ENCODE measurements at regions not wholly inside any gene's neighbourhood (a gene's known extent, or its start where the extent isn't known, plus 50 kb on each side); places are given as distances from the start of the nearest gene placed in this dataset.

GRCh38 chr2:225763711-225764110 is 364.2 kb downstream of the NYAP2 start:
- WGBS, 4 donors = 74 to 87% (median 78%) methylated on average over 2 of the region's 2 CpGs
- intact Hi-C loops (cut with DNase I) = no loop called here
- no peak for DNase-seq
- TF ChIP-seq, protein P1, sequence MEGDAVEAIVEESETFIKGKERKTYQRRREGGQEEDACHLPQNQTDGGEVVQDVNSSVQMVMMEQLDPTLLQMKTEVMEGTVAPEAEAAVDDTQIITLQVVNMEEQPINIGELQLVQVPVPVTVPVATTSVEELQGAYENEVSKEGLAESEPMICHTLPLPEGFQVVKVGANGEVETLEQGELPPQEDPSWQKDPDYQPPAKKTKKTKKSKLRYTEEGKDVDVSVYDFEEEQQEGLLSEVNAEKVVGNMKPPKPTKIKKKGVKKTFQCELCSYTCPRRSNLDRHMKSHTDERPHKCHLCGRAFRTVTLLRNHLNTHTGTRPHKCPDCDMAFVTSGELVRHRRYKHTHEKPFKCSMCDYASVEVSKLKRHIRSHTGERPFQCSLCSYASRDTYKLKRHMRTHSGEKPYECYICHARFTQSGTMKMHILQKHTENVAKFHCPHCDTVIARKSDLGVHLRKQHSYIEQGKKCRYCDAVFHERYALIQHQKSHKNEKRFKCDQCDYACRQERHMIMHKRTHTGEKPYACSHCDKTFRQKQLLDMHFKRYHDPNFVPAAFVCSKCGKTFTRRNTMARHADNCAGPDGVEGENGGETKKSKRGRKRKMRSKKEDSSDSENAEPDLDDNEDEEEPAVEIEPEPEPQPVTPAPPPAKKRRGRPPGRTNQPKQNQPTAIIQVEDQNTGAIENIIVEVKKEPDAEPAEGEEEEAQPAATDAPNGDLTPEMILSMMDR (IDR thresholded peaks at IDR 0.05) = no peak
- no peak for TF ChIP-seq POLR2A (IDR thresholded peaks at IDR 0.05)
- no peak overlapping the region for H3K4me3 ChIP-seq
- H3K27ac ChIP-seq = no peak overlapping the region
- no peaks in the 10 kb centered on the region for H3K36me3 ChIP-seq (replicated peaks in 1 of 2)
- H3K27me3 ChIP-seq = no peaks in the 10 kb centered on the region
- H3K4me1 ChIP-seq (replicated peaks in 1 of 2) = no peaks in the 10 kb centered on the region
- H3K9me3 ChIP-seq (replicated peaks in 1 of 3) = no peaks in the 10 kb centered on the region

DNA sequence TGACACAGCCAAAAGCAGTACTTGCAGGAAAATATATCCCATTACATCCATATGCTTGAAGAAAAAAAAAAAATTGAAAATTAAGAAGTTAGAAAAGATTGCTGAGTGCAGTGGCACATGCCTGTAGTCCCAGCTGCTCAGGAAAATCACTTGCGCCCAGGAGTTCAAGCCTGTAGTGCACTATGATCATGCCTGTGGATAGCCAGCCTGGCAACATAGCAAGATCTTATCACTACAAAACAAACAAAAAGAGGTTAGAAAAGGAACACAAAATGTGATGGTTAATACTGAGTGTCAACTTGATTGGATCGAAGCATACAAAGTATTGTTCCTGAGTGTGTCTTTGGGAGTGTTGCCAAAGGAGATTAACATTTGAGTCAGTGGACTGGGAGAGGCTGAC is 361.9 kb downstream of the NYAP2 start:
- no peak overlapping the region for H3K27ac ChIP-seq
- no peaks in the 10 kb centered on the region for H3K9me3 ChIP-seq (replicated peaks in 1 of 3)
- H3K36me3 ChIP-seq (replicated peaks in 1 of 2) = no peaks in the 10 kb centered on the region
- TF ChIP-seq POLR2A (IDR thresholded peaks at IDR 0.05) = no peak
- TF ChIP-seq, protein P1 (IDR thresholded peaks at IDR 0.05) = no peak
- H3K4me3 ChIP-seq = no peak overlapping the region
- no peak for DNase-seq
- 91 to 99% (median 96%) methylated on average over 2 of the region's 2 CpGs for WGBS, 4 donors
- H3K27me3 ChIP-seq = no peaks in the 10 kb centered on the region
- intact Hi-C loops (cut with DNase I) = no loop called here
- H3K4me1 ChIP-seq (replicated peaks in 1 of 2) = no peaks in the 10 kb centered on the region

GRCh38 chr2:225757248-225757647 is 357.7 kb downstream of the NYAP2 start:
- WGBS, 4 donors = 83 to 96% (median 86%) methylated on average over 1 of the region's 1 CpG
- intact Hi-C loops (cut with DNase I) = no loop called here
- no peak for TF ChIP-seq POLR2A (IDR thresholded peaks at IDR 0.05)
- TF ChIP-seq, protein P1 (IDR thresholded peaks at IDR 0.05) = no peak
- no peaks in the 10 kb centered on the region for H3K9me3 ChIP-seq (replicated peaks in 1 of 3)
- H3K27me3 ChIP-seq = peaks cover under 1% of the 10 kb centered on the region
- H3K4me3 ChIP-seq = no peak overlapping the region
- no peaks in the 10 kb centered on the region for H3K4me1 ChIP-seq (replicated peaks in 1 of 2)
- DNase-seq = no peak
- H3K27ac ChIP-seq = no peak overlapping the region
- no peaks in the 10 kb centered on the region for H3K36me3 ChIP-seq (replicated peaks in 1 of 2)

DNA sequence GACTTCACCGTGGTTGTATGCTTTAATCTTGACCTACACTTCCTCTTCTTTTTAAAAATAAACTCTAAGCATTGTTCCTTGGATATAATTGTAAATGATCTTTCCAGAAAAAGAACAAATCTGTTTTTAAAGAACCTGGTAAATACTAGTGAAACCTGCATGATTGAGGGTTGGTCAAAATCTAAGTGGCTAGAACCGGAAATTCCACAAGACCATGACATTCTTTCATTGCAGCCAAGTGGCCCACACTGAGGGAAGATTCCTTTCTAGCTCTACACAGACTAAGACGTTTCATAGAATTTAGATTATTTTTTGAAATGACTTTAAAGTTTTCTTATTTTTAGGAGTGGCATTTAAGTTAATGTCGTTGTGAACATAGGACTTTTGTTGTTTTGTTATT is 356.7 kb downstream of the NYAP2 start:
- Histone ChIP-seq H3K36me3 (replicated peaks in 1 of 2) (no peaks in the 10 kb centered on the region), H3K4me1 (replicated peaks in 1 of 2) (no peaks in the 10 kb centered on the region), H3K4me3 (no peak overlapping the region), H3K27ac (no peak overlapping the region), H3K27me3 (peaks cover 5% of the 10 kb centered on the region), H3K9me3 (replicated peaks in 1 of 3) (no peaks in the 10 kb centered on the region)
- DNase-seq = no peak
- TF ChIP-seq, protein P1 (IDR thresholded peaks at IDR 0.05) = no peak
- TF ChIP-seq POLR2A (IDR thresholded peaks at IDR 0.05) = no peak
- WGBS, 4 donors = 68 to 74% (median 71%) methylated on average over 4 of the region's 4 CpGs
- intact Hi-C loops (cut with DNase I) = no loop called here
